Erythroblast (primary cell): ENCODE measurements at regions not wholly inside any gene's neighbourhood (a gene's known extent, or its start where the extent isn't known, plus 50 kb on each side); places are given as distances from the start of the nearest gene placed in this dataset.

Source experiments
- DNase-seq, 2 experiments: peaks; one replicate each; lab custom pipeline; 2025; lab: John Stamatoyannopoulos, UW
- GATA1 ChIP-seq: IDR thresholded peaks from 2 replicates; pipeline ENCODE4 v1.6.1; 2011; ENCODE audit warnings: low read depth, mild to moderate bottlenecking, control low read depth, low read length, moderate library complexity
- POLR2A ChIP-seq: IDR thresholded peaks from 2 replicates; pipeline ENCODE4 v1.6.1; 2011; ENCODE audit warnings: mild to moderate bottlenecking, low read length

- no peak for DNase-seq
Measured at GRCh38 chr10:105953056-105953455, 1211.5 kb downstream of the SORCS1 start.

GRCh38 chr10:105952153-105952552 lies 1212.4 kb downstream of the SORCS1 start:
- TF ChIP-seq GATA1 (no peak), POLR2A (no peak)
- DNase-seq: no peak

More at GRCh38 chr10:105953056-105953455, 1211.5 kb downstream of the SORCS1 start:
- no peak for TF ChIP-seq GATA1
- TF ChIP-seq POLR2A: no peak

GRCh38 chr10:105950410-105950809 lies 1214.1 kb downstream of the SORCS1 start:
- TF ChIP-seq POLR2A: no peak
- TF ChIP-seq GATA1: no peak
- peak; percentile 23 to 51 for DNase-seq

- DNase-seq: no peak
- no peak for TF ChIP-seq POLR2A
- TF ChIP-seq GATA1: no peak
Measured at GRCh38 chr10:105949721-105950120, 1214.8 kb downstream of the SORCS1 start.

GRCh38 chr10:105925045-105925785 lies 1239.3 kb downstream of the SORCS1 start:
- TF ChIP-seq POLR2A (no peak), GATA1 (no peak)
- DNase-seq: no peak

GRCh38 chr10:105921348-105921747 lies 1243.2 kb downstream of the SORCS1 start:
- TF ChIP-seq GATA1 (no peak), POLR2A (no peak)
- no peak for DNase-seq

- no peak for TF ChIP-seq GATA1
- TF ChIP-seq POLR2A: no peak
- no peak for DNase-seq
Measured at GRCh38 chr10:105914432-105914831, 1250.1 kb downstream of the SORCS1 start.

GRCh38 chr10:105908701-105909100 lies 1255.8 kb downstream of the SORCS1 start:
- DNase-seq: no peak
- TF ChIP-seq GATA1: no peak
- no peak for TF ChIP-seq POLR2A

- no peak for DNase-seq
- TF ChIP-seq GATA1 (no peak), POLR2A (no peak)
Measured at GRCh38 chr10:105885495-105885894, 1244.4 kb downstream of the SORCS3 start.

GRCh38 chr10:105879401-105879800 lies 1238.3 kb downstream of the SORCS3 start:
- DNase-seq: no peak
- no peak for TF ChIP-seq POLR2A
- no peak for TF ChIP-seq GATA1

- no peak for DNase-seq
- TF ChIP-seq GATA1: no peak
- TF ChIP-seq POLR2A: no peak
Measured at GRCh38 chr10:105875050-105875449, 1234.0 kb downstream of the SORCS3 start.

- TF ChIP-seq GATA1 (no peak), POLR2A (no peak)
- no peak for DNase-seq
Measured at GRCh38 chr10:105872665-105873064, 1231.6 kb downstream of the SORCS3 start.

GRCh38 chr10:105868935-105869334 lies 1227.8 kb downstream of the SORCS3 start:
- no peak for TF ChIP-seq GATA1
- TF ChIP-seq POLR2A: no peak
- DNase-seq: no peak

- DNase-seq: no peak
- no peak for TF ChIP-seq POLR2A
- TF ChIP-seq GATA1: no peak
Measured at GRCh38 chr10:105864854-105865253, 1223.8 kb downstream of the SORCS3 start.
